ENCODE measurements at regions not wholly inside any gene's neighbourhood (a gene's known extent, or its start where the extent isn't known, plus 50 kb on each side); places are given as distances from the start of the nearest gene placed in this dataset.
"Not testable (repeated sequence)": the region's sequence is repeated elsewhere in the genome, so short reads cannot be mapped to it uniquely, and the experiment has no call there.

DNA sequence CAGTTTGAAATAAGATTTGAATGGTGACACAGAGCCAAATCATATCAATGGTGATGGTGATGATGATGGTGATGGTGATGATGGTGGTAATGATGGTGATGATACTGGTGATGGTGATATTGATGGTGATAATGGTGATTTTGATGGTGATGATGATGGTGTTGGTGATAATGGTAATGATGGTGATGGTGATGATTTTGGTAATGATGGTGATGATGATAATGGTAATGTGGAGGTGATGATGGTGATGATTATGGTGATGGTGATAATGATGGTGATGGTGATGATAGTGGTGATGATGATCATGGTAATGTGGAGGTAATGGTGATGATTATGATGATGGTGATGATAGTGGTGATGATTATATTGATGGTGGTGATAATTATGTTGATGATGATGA is 311.9 kb upstream of the SFSWAP start:
- Mint-ChIP-seq H3K9me3 (peaks cover 0 to 20% (median 12%) of the 10 kb centered on the region in 11 donors), H3K27me3 (no peaks in the 10 kb centered on the region), H3K4me3 (no peak overlapping the region), H3K36me3 (peaks cover 0 to 4% (median 0%) of the 10 kb centered on the region in 5 donors), H3K4me1 (no peaks in the 10 kb centered on the region), H3K27ac (no peak overlapping the region)
- intact Hi-C loops (cut with micrococcal nuclease) = no loop called here
- H3K4me1 ChIP-seq (ENCODE audit: control insufficient read depth in 2 of 2, insufficient read depth in 2 of 2, low read length in 2 of 2) = no peaks in the 10 kb centered on the region
- no peak overlapping the region for H3K27ac ChIP-seq (ENCODE audit: low read depth, low read length)
- ATAC-seq (no peak), DNase-seq (no peak)
- H3K36me3 ChIP-seq (ENCODE audit: control insufficient read depth in 2 of 3, insufficient read depth in 3 of 3, low read length in 3 of 3) = no peaks in the 10 kb centered on the region
- peaks cover 0 to 13% (median 0%) of the 10 kb centered on the region in 3 experiments for H3K9me3 ChIP-seq (ENCODE audit: control insufficient read depth in 2 of 3, low read length in 3 of 3)
- ChIA-PET POLR2A (no interaction called here), CTCF (no interaction called here)
- H3K27me3 ChIP-seq (ENCODE audit: control insufficient read depth in 2 of 2, insufficient read depth in 2 of 2, low read length in 2 of 2) = no peaks in the 10 kb centered on the region
- no peak overlapping the region for H3K4me3 ChIP-seq (ENCODE audit: low read length)

DNA sequence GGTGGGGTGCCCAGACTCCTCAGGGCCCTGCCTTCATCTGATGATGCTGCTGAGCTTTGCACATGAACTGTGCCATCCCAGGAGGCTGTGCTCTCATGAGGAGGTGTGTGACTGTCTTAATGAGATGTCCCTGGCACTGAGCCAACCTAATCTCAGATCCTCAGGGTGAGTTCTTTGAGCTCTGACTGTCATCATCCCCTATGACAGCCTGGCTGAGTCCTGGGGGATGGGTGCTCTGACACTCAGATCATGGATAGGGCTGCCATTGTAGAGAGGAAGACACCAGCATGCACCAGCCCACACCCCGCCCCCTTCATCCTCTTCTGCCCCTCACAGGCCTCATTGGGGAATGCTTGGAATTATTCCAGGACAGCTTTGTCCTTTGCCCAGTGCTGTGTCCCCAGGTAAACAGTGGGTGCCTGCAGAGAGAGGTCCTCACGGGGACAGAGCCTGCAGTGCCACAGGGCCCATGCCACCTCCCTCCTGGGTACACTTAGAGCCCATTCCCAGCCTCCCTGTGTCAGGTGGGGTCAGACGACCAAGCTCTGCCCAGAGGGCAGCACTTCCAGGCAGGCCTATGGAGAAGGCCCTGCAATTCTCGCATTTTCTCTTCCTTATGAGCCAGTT is 310.1 kb upstream of the SFSWAP start:
- H3K9me3 ChIP-seq (ENCODE audit: control insufficient read depth in 2 of 3, low read length in 3 of 3) = peaks cover 0 to 13% (median 0%) of the 10 kb centered on the region in 3 experiments
- H3K27me3 Mint-ChIP-seq; H3K36me3 ChIP-seq (ENCODE audit: control insufficient read depth in 2 of 3, insufficient read depth in 3 of 3, low read length in 3 of 3); ATAC-seq; H3K27ac Mint-ChIP-seq; H3K4me3 ChIP-seq (ENCODE audit: low read length); CTCF ChIA-PET; H3K36me3 Mint-ChIP-seq; intact Hi-C loops (cut with micrococcal nuclease); H3K4me3 Mint-ChIP-seq; H3K27ac ChIP-seq (ENCODE audit: low read depth, low read length); H3K27me3 ChIP-seq (ENCODE audit: control insufficient read depth in 2 of 2, insufficient read depth in 2 of 2, low read length in 2 of 2); H3K4me1 ChIP-seq (ENCODE audit: control insufficient read depth in 2 of 2, insufficient read depth in 2 of 2, low read length in 2 of 2); DNase-seq; H3K4me1 Mint-ChIP-seq; POLR2A ChIA-PET: not testable (repeated sequence)
- peaks cover 0 to 20% (median 14%) of the 10 kb centered on the region in 11 donors for H3K9me3 Mint-ChIP-seq

DNA sequence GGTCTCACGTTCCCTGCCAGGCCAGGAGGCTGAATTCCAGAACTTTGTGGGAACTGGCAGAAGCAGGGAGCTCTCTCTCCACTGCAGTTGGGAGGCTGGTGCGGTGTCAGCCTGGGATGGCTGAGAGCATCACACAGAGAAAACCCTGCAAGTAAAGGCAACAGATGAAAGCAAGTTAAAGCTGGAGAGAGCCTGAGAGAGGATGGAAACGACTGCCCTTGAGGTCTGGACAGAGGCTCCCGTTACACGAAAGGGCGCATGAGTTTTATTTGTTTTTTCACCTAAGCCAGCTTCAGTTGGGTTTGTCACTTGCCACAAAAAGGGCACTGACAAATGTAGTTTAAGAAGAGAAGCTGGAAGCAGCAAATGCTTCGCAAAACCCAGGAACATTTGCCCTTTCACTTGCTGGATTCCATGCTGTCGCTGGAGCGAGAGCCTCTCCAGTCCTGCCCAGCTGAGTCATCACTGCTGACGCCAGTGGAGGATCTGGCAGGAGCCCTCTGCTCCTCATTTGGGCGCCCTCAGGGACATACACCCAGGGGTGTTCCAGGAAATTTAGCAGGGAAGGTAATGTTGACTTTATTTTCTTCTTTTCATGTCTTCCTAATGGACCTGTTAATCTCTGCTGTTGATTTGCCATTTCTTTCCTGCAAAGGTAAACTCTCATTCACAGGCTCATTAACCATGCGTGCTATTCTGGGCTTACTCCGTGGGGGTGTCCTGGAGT is 308.8 kb upstream of the SFSWAP start:
- H3K4me3 Mint-ChIP-seq; H3K27ac Mint-ChIP-seq; H3K27ac ChIP-seq (ENCODE audit: low read depth, low read length); H3K36me3 ChIP-seq (ENCODE audit: control insufficient read depth in 2 of 3, insufficient read depth in 3 of 3, low read length in 3 of 3); CTCF ChIA-PET; H3K27me3 ChIP-seq (ENCODE audit: control insufficient read depth in 2 of 2, insufficient read depth in 2 of 2, low read length in 2 of 2); H3K27me3 Mint-ChIP-seq; H3K36me3 Mint-ChIP-seq; ATAC-seq; H3K4me1 Mint-ChIP-seq; H3K4me3 ChIP-seq (ENCODE audit: low read length); H3K9me3 ChIP-seq (ENCODE audit: control insufficient read depth in 2 of 3, low read length in 3 of 3); intact Hi-C loops (cut with micrococcal nuclease); H3K4me1 ChIP-seq (ENCODE audit: control insufficient read depth in 2 of 2, insufficient read depth in 2 of 2, low read length in 2 of 2); DNase-seq; POLR2A ChIA-PET: not testable (repeated sequence)
- H3K9me3 Mint-ChIP-seq = peaks cover 0 to 20% (median 12%) of the 10 kb centered on the region in 11 donors

DNA sequence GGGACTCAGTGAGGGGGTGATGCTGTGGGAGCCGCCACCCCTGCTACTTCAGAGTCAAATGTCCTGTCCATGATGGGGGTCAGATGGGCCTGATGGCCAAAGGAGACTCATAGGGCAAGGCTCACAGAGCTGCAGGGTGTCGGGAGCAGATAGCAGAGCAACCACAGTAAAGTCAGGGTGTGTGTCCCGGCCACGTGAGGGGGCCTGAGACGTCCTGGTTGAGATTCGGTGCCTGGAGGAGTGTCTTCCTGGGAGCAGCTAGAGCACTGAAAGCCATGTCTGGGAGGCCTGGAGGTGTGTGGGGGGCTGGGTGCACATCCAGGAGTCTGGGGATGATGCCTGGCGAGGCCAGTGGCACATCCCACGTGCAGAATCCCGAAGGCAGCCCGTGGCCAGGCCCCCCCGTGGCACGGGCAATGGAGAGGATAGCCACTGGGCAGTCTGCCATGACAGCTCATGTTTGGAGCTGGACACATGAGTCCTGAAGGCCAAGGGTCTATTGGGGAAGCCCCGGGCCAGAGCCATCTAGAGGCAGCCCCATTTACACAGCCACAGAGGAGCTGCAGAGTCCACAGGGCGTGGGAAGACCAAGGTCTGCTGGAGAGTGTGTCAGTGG is 308.0 kb upstream of the SFSWAP start:
- peaks cover 0 to 9% (median 0%) of the 10 kb centered on the region in 5 donors for H3K27me3 Mint-ChIP-seq
- CTCF ChIA-PET = no interaction called here
- intact Hi-C loops (cut with micrococcal nuclease) = no loop called here

DNA sequence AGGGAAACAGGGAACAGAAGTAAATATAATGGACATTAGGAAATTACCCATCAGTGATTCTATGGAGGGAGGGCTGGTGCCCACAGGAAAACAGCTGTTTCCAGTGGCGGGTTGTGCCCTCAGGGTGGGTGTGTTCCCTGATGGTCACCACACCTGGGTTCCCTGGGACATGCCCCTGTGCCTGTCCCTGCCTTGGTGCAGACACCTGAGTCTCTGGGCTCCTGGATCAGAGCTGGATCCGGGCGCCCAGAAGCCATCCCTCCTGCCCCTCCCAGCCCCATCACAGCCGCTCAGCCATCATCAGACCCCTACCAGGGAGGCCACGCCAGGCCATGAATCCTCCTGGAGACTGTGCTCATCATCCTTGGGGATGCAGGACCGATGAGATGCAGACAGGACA is 307.2 kb upstream of the SFSWAP start:
- no peak overlapping the region for H3K27ac Mint-ChIP-seq

More for the DNA sequence above, 308.0 kb upstream of the SFSWAP start:
- no peaks in the 10 kb centered on the region for H3K4me1 Mint-ChIP-seq
- H3K4me3 Mint-ChIP-seq = no peak overlapping the region
- DNase-seq (no peak), ATAC-seq (no peak)
- H3K4me3 ChIP-seq (ENCODE audit: low read length) = no peak overlapping the region
- H3K27me3 ChIP-seq (ENCODE audit: control insufficient read depth in 2 of 2, insufficient read depth in 2 of 2, low read length in 2 of 2) = no peaks in the 10 kb centered on the region
- peaks cover 0 to 14% (median 12%) of the 10 kb centered on the region in 11 donors for H3K9me3 Mint-ChIP-seq
- POLR2A ChIA-PET = no interaction called here
- H3K36me3 Mint-ChIP-seq = peaks cover 0 to 4% (median 0%) of the 10 kb centered on the region in 5 donors
- peak overlapping the region in 1 of 9 donors; percentile 41 for H3K27ac Mint-ChIP-seq
- H3K27ac ChIP-seq (ENCODE audit: low read depth, low read length) = no peak overlapping the region
- H3K4me1 ChIP-seq (ENCODE audit: control insufficient read depth in 2 of 2, insufficient read depth in 2 of 2, low read length in 2 of 2) = no peaks in the 10 kb centered on the region
- no peaks in the 10 kb centered on the region for H3K36me3 ChIP-seq (ENCODE audit: control insufficient read depth in 2 of 3, insufficient read depth in 3 of 3, low read length in 3 of 3)
- H3K9me3 ChIP-seq (ENCODE audit: control insufficient read depth in 2 of 3, low read length in 3 of 3) = peaks cover 0 to under 1% (median 0%) of the 10 kb centered on the region in 3 experiments

DNA sequence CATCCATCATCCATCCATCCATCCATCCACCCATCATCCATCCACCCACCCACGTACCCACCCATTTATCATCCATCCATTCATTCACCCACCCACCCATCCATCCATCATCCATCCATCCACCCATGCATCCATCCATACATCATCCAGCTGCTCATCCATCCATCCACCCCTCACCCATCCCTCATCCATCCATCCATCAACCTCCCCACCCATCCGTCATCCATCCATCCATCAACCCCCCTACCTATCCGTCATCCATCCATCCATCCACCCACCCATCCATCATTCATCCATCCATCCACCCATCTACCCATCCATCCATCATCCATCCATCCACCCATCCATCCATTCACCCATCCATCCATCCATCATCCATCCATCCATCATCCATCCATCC is 306.2 kb upstream of the SFSWAP start:
- no peak overlapping the region for H3K27ac Mint-ChIP-seq
- intact Hi-C loops (cut with micrococcal nuclease) = no loop called here
- no peaks in the 10 kb centered on the region for H3K4me1 ChIP-seq (ENCODE audit: control insufficient read depth in 2 of 2, insufficient read depth in 2 of 2, low read length in 2 of 2)
- peaks cover 0 to 8% (median 0%) of the 10 kb centered on the region in 11 donors for H3K9me3 Mint-ChIP-seq
- peaks cover 0 to 9% (median 3%) of the 10 kb centered on the region in 5 donors for H3K27me3 Mint-ChIP-seq
- H3K4me1 Mint-ChIP-seq = no peaks in the 10 kb centered on the region
- no peak for ATAC-seq
- ChIA-PET CTCF (no interaction called here), POLR2A (no interaction called here)
- no peak for DNase-seq
- H3K27ac ChIP-seq (ENCODE audit: low read depth, low read length) = no peak overlapping the region
- H3K4me3 ChIP-seq (ENCODE audit: low read length) = no peak overlapping the region
- no peak overlapping the region for H3K4me3 Mint-ChIP-seq
- no peaks in the 10 kb centered on the region for H3K36me3 Mint-ChIP-seq
- H3K27me3 ChIP-seq (ENCODE audit: control insufficient read depth in 2 of 2, insufficient read depth in 2 of 2, low read length in 2 of 2) = no peaks in the 10 kb centered on the region
- H3K36me3 ChIP-seq (ENCODE audit: control insufficient read depth in 2 of 3, insufficient read depth in 3 of 3, low read length in 3 of 3) = no peaks in the 10 kb centered on the region
- H3K9me3 ChIP-seq (ENCODE audit: control insufficient read depth in 2 of 3, low read length in 3 of 3) = no peaks in the 10 kb centered on the region

More for the DNA sequence above, 307.2 kb upstream of the SFSWAP start:
- no peak overlapping the region for H3K4me3 Mint-ChIP-seq
- intact Hi-C loops (cut with micrococcal nuclease) = no loop called here
- no peaks in the 10 kb centered on the region for H3K9me3 ChIP-seq (ENCODE audit: control insufficient read depth in 2 of 3, low read length in 3 of 3)
- no peak overlapping the region for H3K27ac ChIP-seq (ENCODE audit: low read depth, low read length)
- H3K36me3 ChIP-seq (ENCODE audit: control insufficient read depth in 2 of 3, insufficient read depth in 3 of 3, low read length in 3 of 3) = no peaks in the 10 kb centered on the region
- ChIA-PET CTCF (no interaction called here), POLR2A (no interaction called here)
- no peaks in the 10 kb centered on the region for H3K4me1 ChIP-seq (ENCODE audit: control insufficient read depth in 2 of 2, insufficient read depth in 2 of 2, low read length in 2 of 2)
- DNase-seq (no peak), ATAC-seq (no peak)
- no peaks in the 10 kb centered on the region for H3K4me1 Mint-ChIP-seq
- peaks cover 0 to 9% (median 3%) of the 10 kb centered on the region in 5 donors for H3K27me3 Mint-ChIP-seq
- H3K36me3 Mint-ChIP-seq = no peaks in the 10 kb centered on the region
- H3K27me3 ChIP-seq (ENCODE audit: control insufficient read depth in 2 of 2, insufficient read depth in 2 of 2, low read length in 2 of 2) = no peaks in the 10 kb centered on the region
- no peak overlapping the region for H3K4me3 ChIP-seq (ENCODE audit: low read length)
- H3K9me3 Mint-ChIP-seq = peaks cover 0 to 12% (median 5%) of the 10 kb centered on the region in 11 donors

Data from naive thymus-derived CD4-positive, alpha-beta T cell (primary cell).